Tibial nerve (tissue), 4 donors: ENCODE measurements at regions not wholly inside any gene's neighbourhood (a gene's known extent, or its start where the extent isn't known, plus 50 kb on each side); places are given as distances from the start of the nearest gene placed in this dataset.

ENCODE experiments used
- DNase-seq, 2 donors: peaks; one replicate each; pipeline ENCODE4 v3.0.0-alpha.2; 2019; ENCODE audit warnings: low spot score in 2 of 2
- H3K27ac ChIP-seq, 4 donors: fragments of 200-600 bp; sonication (generic) in 3 of 4; one replicate each; pipeline ENCODE4 v1.5.1; 2017 to 2019; ENCODE audit warnings: mild to moderate bottlenecking in 1 of 4
- H3K27me3 ChIP-seq, 2 donors: fragments of 200-600 bp; sonication (generic) in 1 of 2; one replicate each; pipeline versions ENCODE4 v1.5.1 to v1.6.0; 2017 to 2019
- H3K36me3 ChIP-seq, 3 donors: fragments of 200-600 bp; sonication (generic); one replicate each; pipeline ENCODE4 v1.5.1; 2018 to 2019
- H3K4me1 ChIP-seq, 4 donors: fragments of 200-600 bp; sonication (generic) in 3 of 4; one replicate each; pipeline ENCODE4 v1.5.1; 2017 to 2019
- H3K4me3 ChIP-seq, 4 donors: fragments of 200-600 bp; sonication (generic) in 3 of 4; one replicate each; pipeline ENCODE4 v1.5.1; 2017 to 2019; ENCODE audit warnings: mild to moderate bottlenecking in 1 of 4, moderate library complexity in 1 of 4
- H3K9me3 ChIP-seq, 4 donors: fragments of 200-600 bp; sonication (generic) in 3 of 4; one replicate each; pipeline ENCODE4 v1.5.1; 2017 to 2019
- CTCF ChIP-seq, 5 experiments: fragments of 200-600 bp in 3 of 5; fragments of 450-650 bp in 2 of 5; sonication (generic) in 3 of 5; IDR thresholded peaks; one replicate each; pipeline ENCODE4 v1.5.1; 2016 to 2019; ENCODE audit warnings: antibody characterized with exemption in 5 of 5, mild to moderate bottlenecking in 3 of 5, moderate library complexity in 2 of 5
- EP300 ChIP-seq, 2 donors: sonication (generic); formaldehyde crosslinking; IDR thresholded peaks; one replicate each; pipeline ENCODE4 v1.6.1; 2017; ENCODE audit warnings: antibody characterized with exemption in 2 of 2, mild to moderate bottlenecking in 1 of 2
- POLR2A ChIP-seq, 2 donors: fragments of 450-650 bp; IDR thresholded peaks; one replicate each; pipeline ENCODE4 v1.6.1; 2017; ENCODE audit warnings: antibody characterized with exemption in 2 of 2, mild to moderate bottlenecking in 2 of 2, moderate library complexity in 2 of 2
- WGBS, 2 donors: methylation state at CpG; one replicate each; pipeline ENCODE4 v1.1.5; 2018; 5-methylcytosine and 5-hydroxymethylcytosine counted together

- Histone ChIP-seq H3K27me3 (no peaks in the 10 kb centered on the region), H3K4me1 (no peaks in the 10 kb centered on the region), H3K4me3 (no peak overlapping the region), H3K36me3 (no peaks in the 10 kb centered on the region), H3K27ac (no peak overlapping the region), H3K9me3 (no peaks in the 10 kb centered on the region)
- no peak for DNase-seq
- TF ChIP-seq EP300 (IDR thresholded peaks at IDR 0.05) = no peak
- TF ChIP-seq POLR2A (IDR thresholded peaks at IDR 0.05) = no peak
- TF ChIP-seq CTCF (IDR thresholded peaks at IDR 0.05) = no peak
Observed at GRCh38 chr13:34421347-34421719, 520.7 kb upstream of the NBEA start.

GRCh38 chr13:34421858-34422475 is 520.1 kb upstream of the NBEA start:
- no peaks in the 10 kb centered on the region for H3K4me1 ChIP-seq
- H3K27ac ChIP-seq = no peak overlapping the region
- H3K27me3 ChIP-seq = no peaks in the 10 kb centered on the region
- no peaks in the 10 kb centered on the region for H3K9me3 ChIP-seq
- no peak for TF ChIP-seq EP300 (IDR thresholded peaks at IDR 0.05)
- TF ChIP-seq CTCF (IDR thresholded peaks at IDR 0.05) = no peak
- no peak for TF ChIP-seq POLR2A (IDR thresholded peaks at IDR 0.05)
- no peaks in the 10 kb centered on the region for H3K36me3 ChIP-seq
- DNase-seq = no peak
- 46 to 80% methylated on average over 4 of the region's 4 CpGs for WGBS, 2 donors
- no peak overlapping the region for H3K4me3 ChIP-seq

- no peaks in the 10 kb centered on the region for H3K9me3 ChIP-seq
- 91% methylated on average over 6 of the region's 6 CpGs for WGBS, 2 donors
- no peaks in the 10 kb centered on the region for H3K27me3 ChIP-seq
- DNase-seq = no peak
- H3K27ac ChIP-seq = no peak overlapping the region
- no peak for TF ChIP-seq POLR2A (IDR thresholded peaks at IDR 0.05)
- no peak for TF ChIP-seq EP300 (IDR thresholded peaks at IDR 0.05)
- H3K4me1 ChIP-seq = no peaks in the 10 kb centered on the region
- no peak overlapping the region for H3K4me3 ChIP-seq
- no peaks in the 10 kb centered on the region for H3K36me3 ChIP-seq
Observed at GRCh38 chr13:34422956-34423355, 519.1 kb upstream of the NBEA start.

- H3K27ac ChIP-seq = no peak overlapping the region
- DNase-seq = no peak
- H3K4me1 ChIP-seq = no peaks in the 10 kb centered on the region
- H3K4me3 ChIP-seq = no peak overlapping the region
- TF ChIP-seq POLR2A (IDR thresholded peaks at IDR 0.05) (no peak), EP300 (IDR thresholded peaks at IDR 0.05) (no peak), CTCF (IDR thresholded peaks at IDR 0.05) (no peak)
- 73 to 75% methylated on average over 6 of the region's 6 CpGs for WGBS, 2 donors
- no peaks in the 10 kb centered on the region for H3K27me3 ChIP-seq
- H3K36me3 ChIP-seq = no peaks in the 10 kb centered on the region
- H3K9me3 ChIP-seq = no peaks in the 10 kb centered on the region
Observed at GRCh38 chr13:34425327-34425949, 516.6 kb upstream of the NBEA start.

GRCh38 chr13:34428911-34429310 is 513.2 kb upstream of the NBEA start:
- WGBS, 2 donors = 92 to 93% methylated on average over 3 of the region's 3 CpGs
- Histone ChIP-seq H3K27ac (no peak overlapping the region), H3K27me3 (no peaks in the 10 kb centered on the region), H3K36me3 (no peaks in the 10 kb centered on the region), H3K4me3 (no peak overlapping the region), H3K4me1 (no peaks in the 10 kb centered on the region), H3K9me3 (no peaks in the 10 kb centered on the region)
- no peak for TF ChIP-seq EP300 (IDR thresholded peaks at IDR 0.05)
- TF ChIP-seq POLR2A (IDR thresholded peaks at IDR 0.05) = no peak
- TF ChIP-seq CTCF (IDR thresholded peaks at IDR 0.05) = no peak
- no peak for DNase-seq
